Tibial nerve (tissue), 3 donors: ENCODE measurements at regions not wholly inside any gene's neighbourhood (a gene's known extent, or its start where the extent isn't known, plus 50 kb on each side); places are given as distances from the start of the nearest gene placed in this dataset.

ENCODE experiments used
- POLR2A ChIP-seq, 2 donors: fragments of 450-650 bp; IDR thresholded peaks; one replicate each; pipeline ENCODE4 v1.6.1; 2017; ENCODE audit warnings: antibody characterized with exemption in 2 of 2, mild to moderate bottlenecking in 2 of 2, moderate library complexity in 2 of 2
- TF ChIP-seq, protein P1 (sequence below), 5 experiments: fragments of 200-600 bp in 3 of 5; fragments of 450-650 bp in 2 of 5; sonication (generic) in 3 of 5; IDR thresholded peaks; one replicate each; pipeline ENCODE4 v1.5.1; 2016 to 2019; ENCODE audit warnings: antibody characterized with exemption in 5 of 5, mild to moderate bottlenecking in 3 of 5, moderate library complexity in 2 of 5

GRCh38 chr6:116994447-116994846 is 117.4 kb downstream of the RFX6 start:
- TF ChIP-seq, protein P1, sequence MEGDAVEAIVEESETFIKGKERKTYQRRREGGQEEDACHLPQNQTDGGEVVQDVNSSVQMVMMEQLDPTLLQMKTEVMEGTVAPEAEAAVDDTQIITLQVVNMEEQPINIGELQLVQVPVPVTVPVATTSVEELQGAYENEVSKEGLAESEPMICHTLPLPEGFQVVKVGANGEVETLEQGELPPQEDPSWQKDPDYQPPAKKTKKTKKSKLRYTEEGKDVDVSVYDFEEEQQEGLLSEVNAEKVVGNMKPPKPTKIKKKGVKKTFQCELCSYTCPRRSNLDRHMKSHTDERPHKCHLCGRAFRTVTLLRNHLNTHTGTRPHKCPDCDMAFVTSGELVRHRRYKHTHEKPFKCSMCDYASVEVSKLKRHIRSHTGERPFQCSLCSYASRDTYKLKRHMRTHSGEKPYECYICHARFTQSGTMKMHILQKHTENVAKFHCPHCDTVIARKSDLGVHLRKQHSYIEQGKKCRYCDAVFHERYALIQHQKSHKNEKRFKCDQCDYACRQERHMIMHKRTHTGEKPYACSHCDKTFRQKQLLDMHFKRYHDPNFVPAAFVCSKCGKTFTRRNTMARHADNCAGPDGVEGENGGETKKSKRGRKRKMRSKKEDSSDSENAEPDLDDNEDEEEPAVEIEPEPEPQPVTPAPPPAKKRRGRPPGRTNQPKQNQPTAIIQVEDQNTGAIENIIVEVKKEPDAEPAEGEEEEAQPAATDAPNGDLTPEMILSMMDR (IDR thresholded peaks at IDR 0.05): no peak
- no peak for TF ChIP-seq POLR2A (IDR thresholded peaks at IDR 0.05)
